ENCODE measurements at regions not wholly inside any gene's neighbourhood (a gene's known extent, or its start where the extent isn't known, plus 50 kb on each side); places are given as distances from the start of the nearest gene placed in this dataset.

GRCh38 chr18:79614211-79614955, 65.2 kb upstream of the CTDP1 start:
- TF ChIP-seq CTCF (IDR thresholded peaks at IDR 0.05): no peak
- no peak for DNase-seq
- H3K9me3 Mint-ChIP-seq: no peaks in the 10 kb centered on the region

DNA sequence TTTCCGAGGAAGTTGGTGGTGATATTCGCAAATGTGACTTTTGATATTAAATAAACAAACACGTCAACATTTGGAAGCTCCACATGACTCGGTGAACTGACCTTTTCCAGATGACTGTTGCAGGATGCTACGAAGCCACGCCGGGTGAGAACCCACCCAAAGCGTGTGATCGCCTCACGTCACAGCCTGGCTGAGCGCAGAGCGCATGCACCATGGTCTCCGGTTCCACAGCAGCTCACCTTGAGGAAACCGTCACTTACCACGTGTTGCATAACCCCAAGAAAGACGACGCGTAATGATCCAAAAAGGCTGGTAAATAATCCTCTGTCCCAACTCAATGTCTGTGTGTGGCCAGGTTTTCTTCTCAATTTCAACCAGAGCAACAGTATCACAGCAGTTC, 64.5 kb upstream of the CTDP1 start:
- intact Hi-C loops (cut with micrococcal nuclease): no loop called here
- no peak overlapping the region for H3K4me3 Mint-ChIP-seq
- H3K9me3 ChIP-seq (ENCODE audit: control insufficient read depth, insufficient read depth, low read length): no peaks in the 10 kb centered on the region
- no peak overlapping the region for H3K4me3 ChIP-seq (ENCODE audit: low read length)
- H3K4me1 Mint-ChIP-seq: no peaks in the 10 kb centered on the region
- H3K27ac Mint-ChIP-seq: no peak overlapping the region
- DNase-seq: no peak
- H3K36me3 Mint-ChIP-seq: no peaks in the 10 kb centered on the region
- H3K4me1 ChIP-seq (ENCODE audit: control insufficient read depth, insufficient read depth, low read length): peaks cover 6% of the 10 kb centered on the region
- H3K9me3 Mint-ChIP-seq: no peaks in the 10 kb centered on the region
- ATAC-seq: no peak
- H3K27me3 Mint-ChIP-seq (ENCODE audit: low read depth in 2 of 2): peaks cover 0 to 2% of the 10 kb centered on the region in 2 donors
- no peak for TF ChIP-seq CTCF (IDR thresholded peaks at IDR 0.05)
- WGBS (ENCODE audit: insufficient coverage): 87% methylated on average over 18 of the region's 18 CpGs
- no peak overlapping the region for H3K27ac ChIP-seq (ENCODE audit: low read length)
- H3K36me3 ChIP-seq (ENCODE audit: control insufficient read depth, insufficient read depth, low read length): no peaks in the 10 kb centered on the region
- H3K27me3 ChIP-seq (ENCODE audit: control insufficient read depth, insufficient read depth, low read length): peaks cover 5% of the 10 kb centered on the region

More at GRCh38 chr18:79614211-79614955, 65.2 kb upstream of the CTDP1 start:
- no peak for ATAC-seq
- H3K4me3 Mint-ChIP-seq: no peak overlapping the region
- Histone ChIP-seq H3K36me3 (ENCODE audit: control insufficient read depth, insufficient read depth, low read length) (no peaks in the 10 kb centered on the region), H3K9me3 (ENCODE audit: control insufficient read depth, insufficient read depth, low read length) (no peaks in the 10 kb centered on the region), H3K4me1 (ENCODE audit: control insufficient read depth, insufficient read depth, low read length) (peaks cover 6% of the 10 kb centered on the region), H3K27me3 (ENCODE audit: control insufficient read depth, insufficient read depth, low read length) (peaks cover 5% of the 10 kb centered on the region), H3K27ac (ENCODE audit: low read length) (no peak overlapping the region), H3K4me3 (ENCODE audit: low read length) (no peak overlapping the region)
- H3K4me1 Mint-ChIP-seq: no peaks in the 10 kb centered on the region
- H3K36me3 Mint-ChIP-seq: no peaks in the 10 kb centered on the region
- peaks cover 0 to 2% of the 10 kb centered on the region in 2 donors for H3K27me3 Mint-ChIP-seq (ENCODE audit: low read depth in 2 of 2)
- WGBS (ENCODE audit: insufficient coverage): 85% methylated on average over 26 of the region's 26 CpGs
- intact Hi-C loops (cut with micrococcal nuclease): no loop called here
- H3K27ac Mint-ChIP-seq: no peak overlapping the region

DNA sequence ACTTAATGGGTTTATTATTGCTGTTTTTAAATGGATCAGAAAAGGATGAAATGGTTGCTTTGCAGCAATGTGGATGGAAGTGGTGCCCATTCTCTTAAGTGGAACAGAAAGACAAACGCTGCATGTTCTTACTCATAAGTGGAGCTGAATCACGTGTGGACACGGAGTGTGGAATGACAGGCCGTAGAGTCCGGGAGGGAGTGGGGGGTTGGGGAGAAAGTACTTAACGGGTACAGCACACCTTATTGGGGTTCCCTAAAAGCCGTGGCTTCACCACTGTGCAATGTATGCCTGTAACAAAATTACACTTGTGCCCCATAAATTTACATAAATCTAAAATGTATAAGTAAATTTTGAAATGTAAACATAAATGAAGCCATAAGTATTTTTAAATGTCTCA, 64.0 kb upstream of the CTDP1 start:
- Histone ChIP-seq H3K4me3 (ENCODE audit: low read length) (no peak overlapping the region), H3K27ac (ENCODE audit: low read length) (no peak overlapping the region), H3K36me3 (ENCODE audit: control insufficient read depth, insufficient read depth, low read length) (no peaks in the 10 kb centered on the region), H3K4me1 (ENCODE audit: control insufficient read depth, insufficient read depth, low read length) (peaks cover 6% of the 10 kb centered on the region), H3K9me3 (ENCODE audit: control insufficient read depth, insufficient read depth, low read length) (no peaks in the 10 kb centered on the region), H3K27me3 (ENCODE audit: control insufficient read depth, insufficient read depth, low read length) (peaks cover 5% of the 10 kb centered on the region)
- Mint-ChIP-seq H3K4me1 (no peaks in the 10 kb centered on the region), H3K9me3 (no peaks in the 10 kb centered on the region), H3K36me3 (no peaks in the 10 kb centered on the region), H3K4me3 (no peak overlapping the region), H3K27me3 (ENCODE audit: low read depth in 2 of 2) (peaks cover 0 to 2% of the 10 kb centered on the region in 2 donors), H3K27ac (no peak overlapping the region)
- no peak for DNase-seq
- 88% methylated on average over 6 of the region's 7 CpGs for WGBS (ENCODE audit: insufficient coverage)
- intact Hi-C loops (cut with micrococcal nuclease): no loop called here
- no peak for ATAC-seq
- TF ChIP-seq CTCF (IDR thresholded peaks at IDR 0.05): no peak

Data from natural killer cell (primary cell).